Transverse colon (tissue), 4 donors: ENCODE measurements at regions not wholly inside any gene's neighbourhood (a gene's known extent, or its start where the extent isn't known, plus 50 kb on each side); places are given as distances from the start of the nearest gene placed in this dataset.
"Not testable (repeated sequence)": the region's sequence is repeated elsewhere in the genome, so short reads cannot be mapped to it uniquely, and the experiment has no call there.

ENCODE experiments used
- DNase-seq: peaks from one replicate; pipeline ENCODE4 v3.0.0-alpha.2; 2019
- H3K27ac ChIP-seq, 4 donors: fragments of 200-600 bp; sonication (generic); 2 replicates each; pipeline ENCODE4 v1.5.1; 2016 to 2018; ENCODE audit warnings: inconsistent platforms in 4 of 4
- H3K27me3 ChIP-seq: fragments of 200-600 bp; sonication (generic); 2 replicates; pipeline ENCODE4 v1.5.1; 2017; ENCODE audit warnings: inconsistent platforms
- H3K36me3 ChIP-seq, 4 donors: fragments of 200-600 bp; sonication (generic); 2 replicates each; pipeline ENCODE4 v1.5.1; 2017 to 2019; ENCODE audit warnings: inconsistent platforms in 4 of 4
- H3K4me1 ChIP-seq, 4 donors: fragments of 200-600 bp; sonication (generic); 2 replicates each; pipeline ENCODE4 v1.5.1; 2017 to 2020; ENCODE audit warnings: inconsistent platforms in 4 of 4
- H3K4me3 ChIP-seq, 4 donors: fragments of 200-600 bp; sonication (generic); 1 replicate in 1 of 4; 2 replicates in 3 of 4; pipeline versions ENCODE4 v1.5.1 to v1.6.1; 2017 to 2019; ENCODE audit warnings: inconsistent platforms in 4 of 4
- H3K9me3 ChIP-seq, 2 donors: fragments of 200-600 bp; sonication (generic); 2 replicates each; pipeline ENCODE4 v1.5.1; 2017 to 2019; ENCODE audit warnings: inconsistent platforms in 2 of 2
- EP300 ChIP-seq: sonication (generic); formaldehyde crosslinking; IDR thresholded peaks from one replicate; pipeline ENCODE4 v1.6.1; 2017; ENCODE audit warnings: antibody characterized with exemption, low read depth
- POLR2A ChIP-seq: fragments of 450-650 bp; IDR thresholded peaks from one replicate; pipeline ENCODE4 v1.6.1; 2016; ENCODE audit warnings: antibody characterized with exemption, mild to moderate bottlenecking, moderate library complexity
- POLR2AphosphoS5 ChIP-seq, 3 donors: sonication (generic); formaldehyde crosslinking; IDR thresholded peaks; one replicate each; pipeline ENCODE4 v1.6.1; 2016; ENCODE audit warnings: antibody characterized with exemption in 3 of 3
- WGBS, 2 donors: methylation state at CpG; one replicate each; pipeline ENCODE4 v1.1.5; 2018; ENCODE audit warnings: low coverage in 1 of 2; 5-methylcytosine and 5-hydroxymethylcytosine counted together
- in situ Hi-C, 4 donors: fragments of 200-750 bp; cut with MboI; loops; one replicate each; pipeline versions ENCODE4 v1.15.0 to v1.15.1; 2017; ENCODE audit warnings: low sequenced_read_pairs in 3 of 4, low pct_ligation_motif_present in 1 of 4, low pct_unique_long_range_greater_than_20kb in 1 of 4
- intact Hi-C: fragments of 100-400 bp; cut with DNase I; formaldehyde crosslinking; loops from one replicate; pipeline ENCODE4 v1.15.1; 2023; ENCODE audit warnings: low total_unique reads
- TF ChIP-seq, protein P1 (sequence below), 5 experiments: fragments of 200-600 bp in 3 of 5; fragments of 450-650 bp in 2 of 5; sonication (generic) in 3 of 5; IDR thresholded peaks; 1 replicate in 2 of 5; 2 replicates in 3 of 5; pipeline ENCODE4 v1.5.1; 2016 to 2017; ENCODE audit warnings: antibody characterized with exemption in 5 of 5, inconsistent platforms in 3 of 5, mild to moderate bottlenecking in 2 of 5, moderate library complexity in 1 of 5

DNA sequence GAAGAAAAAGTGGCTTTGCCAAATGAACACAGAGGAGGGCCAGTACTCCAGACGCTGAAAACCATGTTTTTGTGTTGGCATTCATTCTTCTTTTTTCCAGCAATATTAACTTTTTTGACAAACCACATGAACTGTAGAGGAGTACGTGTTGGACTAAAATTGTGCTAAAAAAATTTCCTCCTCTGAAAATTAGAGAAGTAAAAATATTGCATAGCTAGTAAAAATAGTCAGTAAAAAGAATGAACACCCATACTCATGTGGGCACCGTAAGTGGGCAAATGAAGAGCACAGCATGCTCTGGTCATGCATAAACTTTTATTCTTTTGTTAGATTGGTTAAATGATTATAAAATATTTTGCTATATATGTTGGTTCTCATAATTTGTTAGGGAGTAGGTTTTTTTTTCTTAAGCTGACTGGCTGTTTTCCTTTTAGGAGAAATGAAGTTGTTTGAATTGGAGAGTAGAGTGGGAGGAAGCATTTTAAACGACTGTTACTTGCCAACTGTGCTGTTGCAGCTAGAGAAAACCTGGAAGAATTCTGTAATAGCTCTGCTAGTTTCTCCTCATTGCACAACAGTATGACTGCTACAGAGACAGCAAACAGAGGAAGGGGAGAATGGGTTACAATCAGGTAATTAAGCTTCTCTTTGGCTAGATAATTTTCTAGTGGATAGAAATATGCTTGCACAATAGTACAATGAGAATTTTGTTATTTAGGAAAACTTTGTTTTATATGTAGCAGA lies 222.4 kb downstream of the KCTD12 start:
- in situ Hi-C loops = loop anchor here in 2 of 4 donors (25.0 kb wide), 2 partner anchors 224 to 249 kb away; partner anchors contain the start of gene KCTD12 (in 1 of the 2)
- WGBS, 2 donors = 41 to 54% methylated on average over 4 of the region's 4 CpGs
- no peak overlapping the region for H3K4me3 ChIP-seq
- peak overlapping the region in 1 of 4 donors; percentile 2 for H3K27ac ChIP-seq
- DNase-seq = no peak
- no peaks in the 10 kb centered on the region for H3K27me3 ChIP-seq
- TF ChIP-seq EP300 (no peak), POLR2AphosphoS5 (IDR thresholded peaks at IDR 0.05) (no peak), POLR2A (no peak)
- TF ChIP-seq, protein P1, sequence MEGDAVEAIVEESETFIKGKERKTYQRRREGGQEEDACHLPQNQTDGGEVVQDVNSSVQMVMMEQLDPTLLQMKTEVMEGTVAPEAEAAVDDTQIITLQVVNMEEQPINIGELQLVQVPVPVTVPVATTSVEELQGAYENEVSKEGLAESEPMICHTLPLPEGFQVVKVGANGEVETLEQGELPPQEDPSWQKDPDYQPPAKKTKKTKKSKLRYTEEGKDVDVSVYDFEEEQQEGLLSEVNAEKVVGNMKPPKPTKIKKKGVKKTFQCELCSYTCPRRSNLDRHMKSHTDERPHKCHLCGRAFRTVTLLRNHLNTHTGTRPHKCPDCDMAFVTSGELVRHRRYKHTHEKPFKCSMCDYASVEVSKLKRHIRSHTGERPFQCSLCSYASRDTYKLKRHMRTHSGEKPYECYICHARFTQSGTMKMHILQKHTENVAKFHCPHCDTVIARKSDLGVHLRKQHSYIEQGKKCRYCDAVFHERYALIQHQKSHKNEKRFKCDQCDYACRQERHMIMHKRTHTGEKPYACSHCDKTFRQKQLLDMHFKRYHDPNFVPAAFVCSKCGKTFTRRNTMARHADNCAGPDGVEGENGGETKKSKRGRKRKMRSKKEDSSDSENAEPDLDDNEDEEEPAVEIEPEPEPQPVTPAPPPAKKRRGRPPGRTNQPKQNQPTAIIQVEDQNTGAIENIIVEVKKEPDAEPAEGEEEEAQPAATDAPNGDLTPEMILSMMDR (IDR thresholded peaks at IDR 0.05) = no peak
- H3K36me3 ChIP-seq = no peaks in the 10 kb centered on the region
- intact Hi-C loops = loop anchor here (10.0 kb wide), 1 partner anchor 221 kb away; the partner anchor contains the start of gene KCTD12
- no peaks in the 10 kb centered on the region for H3K9me3 ChIP-seq
- H3K4me1 ChIP-seq = peaks cover 0 to 4% (median 0%) of the 10 kb centered on the region in 4 donors

DNA sequence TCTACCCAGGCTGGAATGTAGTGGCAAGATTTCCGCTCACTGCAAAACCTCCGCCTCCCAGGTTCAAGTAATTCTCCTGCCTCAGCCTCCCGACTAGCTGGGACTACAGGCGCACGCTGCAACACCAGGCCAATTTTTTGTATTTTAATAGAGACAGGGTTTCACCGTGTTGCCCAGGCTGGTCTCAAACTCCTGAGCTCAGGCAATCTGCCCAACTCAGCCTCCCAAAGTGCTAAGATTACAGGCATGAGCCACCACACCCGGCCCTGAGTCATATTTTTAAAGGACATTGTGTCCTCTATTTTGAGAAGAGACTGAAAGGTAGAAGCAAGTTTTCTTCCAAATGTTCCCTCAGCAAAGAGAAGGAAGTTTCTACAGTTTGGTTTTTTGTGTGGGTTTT lies 227.1 kb downstream of the KCTD12 start:
- H3K4me3 ChIP-seq, H3K27ac ChIP-seq, H3K27me3 ChIP-seq, DNase-seq, H3K4me1 ChIP-seq, H3K36me3 ChIP-seq, intact Hi-C loops, H3K9me3 ChIP-seq: not testable (repeated sequence)
- WGBS, 2 donors = 85 to 93% methylated on average over 6 to 7 of the region's 7 CpGs
- in situ Hi-C loops = loop anchor here in 2 of 4 donors (25.0 kb wide), 2 partner anchors 228 to 253 kb away; partner anchors contain the start of gene KCTD12 (in 1 of the 2)

DNA sequence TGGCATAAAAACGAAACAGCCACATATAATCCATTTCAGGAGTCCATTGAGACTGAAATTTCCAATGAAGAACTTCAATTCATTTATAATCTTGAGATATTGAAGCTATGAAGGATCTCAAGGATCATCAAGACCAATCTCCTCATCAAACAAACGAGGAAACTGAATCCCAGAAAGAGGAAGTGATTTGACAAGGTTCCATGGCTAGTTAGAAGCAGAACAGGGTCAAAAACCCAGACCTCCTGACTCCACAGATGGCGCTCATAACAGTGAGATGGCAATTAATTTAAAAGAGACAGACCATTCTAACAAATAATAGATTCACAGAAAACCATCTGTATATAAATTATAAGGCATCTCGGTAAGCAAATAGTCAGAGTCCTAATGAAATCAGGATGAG lies 229.7 kb downstream of the KCTD12 start:
- no peaks in the 10 kb centered on the region for H3K27me3 ChIP-seq
- 46 to 51% methylated on average over 2 to 4 of the region's 4 CpGs for WGBS, 2 donors
- intact Hi-C loops = no loop called here
- DNase-seq = no peak
- no peaks in the 10 kb centered on the region for H3K4me1 ChIP-seq
- in situ Hi-C loops = loop anchor here in 2 of 4 donors (25.0 kb wide), 2 partner anchors 231 to 256 kb away; partner anchors contain the start of gene KCTD12 (in 1 of the 2)
- H3K36me3 ChIP-seq = no peaks in the 10 kb centered on the region
- no peak for TF ChIP-seq POLR2AphosphoS5 (IDR thresholded peaks at IDR 0.05)
- no peak for TF ChIP-seq POLR2A
- no peak for TF ChIP-seq EP300
- TF ChIP-seq, protein P1 (IDR thresholded peaks at IDR 0.05) = no peak
- H3K9me3 ChIP-seq = no peaks in the 10 kb centered on the region
- no peak overlapping the region for H3K27ac ChIP-seq
- H3K4me3 ChIP-seq = no peak overlapping the region

DNA sequence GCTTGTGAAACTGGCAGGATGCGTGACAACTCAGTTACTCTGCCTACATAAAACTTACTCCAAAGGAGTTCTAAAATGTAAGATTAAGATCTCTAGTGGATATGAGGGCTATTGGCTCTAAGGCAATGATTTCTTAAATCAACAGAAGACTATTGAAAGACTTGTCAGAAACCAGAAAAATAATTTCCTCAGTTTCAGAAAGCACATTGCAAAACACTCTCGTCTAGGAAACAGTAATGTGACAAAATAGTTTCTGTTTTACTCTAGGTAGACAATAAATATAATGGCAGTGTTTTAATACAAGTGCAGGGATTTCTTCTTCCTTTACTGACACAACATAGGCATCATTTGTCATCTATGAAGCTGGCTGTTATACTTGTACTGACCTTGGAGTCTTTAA lies 230.1 kb downstream of the KCTD12 start:
- Histone ChIP-seq H3K4me3 (no peak overlapping the region), H3K9me3 (no peaks in the 10 kb centered on the region), H3K4me1 (no peaks in the 10 kb centered on the region), H3K27ac (no peak overlapping the region), H3K27me3 (no peaks in the 10 kb centered on the region), H3K36me3 (no peaks in the 10 kb centered on the region)
- TF ChIP-seq, protein P1 (IDR thresholded peaks at IDR 0.05) = no peak
- TF ChIP-seq POLR2A (no peak), EP300 (no peak), POLR2AphosphoS5 (IDR thresholded peaks at IDR 0.05) (no peak)
- intact Hi-C loops (no loop called here), in situ Hi-C loops (loop anchor here in 2 of 4 donors (25.0 kb wide), 2 partner anchors 231 to 256 kb away; partner anchors contain the start of gene KCTD12 (in 1 of the 2))
- 68 to 70% methylated on average over 2 of the region's 2 CpGs for WGBS, 2 donors
- no peak for DNase-seq
